IMR-90 (cell line): ENCODE measurements at regions not wholly inside any gene's neighbourhood (a gene's known extent, or its start where the extent isn't known, plus 50 kb on each side); places are given as distances from the start of the nearest gene placed in this dataset.
A peak's percentile ranks its signal among the peaks of the same experiment; 100 is the strongest.

Experiments
- ATAC-seq: fragments of 200-7000 bp; cut with Tn5 transposase; 2 replicates; pipeline ENCODE4 v1.9.1; 2020; ENCODE audit warnings: low read depth, mild to moderate bottlenecking, moderate library complexity
- BruUV-seq: library from RNA; stranded (reverse); fragments of 400-500 nt; replicated peaks from 2 replicates; lab custom pipeline; 2021; lab: Mats Ljungman, UMichigan
- CTCF ChIA-PET: fragments of 300-600 bp; formaldehyde crosslinking; extraction: SDS; loops from one replicate; lab custom pipeline; 2021; ENCODE audit warnings: antibody characterized with exemption; lab: Yijun Ruan, JAX
- POLR2A ChIA-PET: fragments of 300-600 bp; sonication (Branson Sonifier 250); formaldehyde crosslinking; loops from one replicate; lab custom pipeline; 2022; ENCODE audit warnings: antibody characterized with exemption; ENCODE audit not compliant: unreplicated experiment; lab: Charles Lee
- DNase-seq: peaks from one replicate; pipeline ENCODE4 v3.0.0; 2013
- H2AFZ ChIP-seq: replicated peaks from 2 replicates; pipeline ENCODE3; 2013; ENCODE audit warnings: low read length, mild to moderate bottlenecking; ENCODE audit not compliant: poor library complexity
- H2AK5ac ChIP-seq: 2 replicates; pipeline ENCODE4 v1.6.1; 2013; ENCODE audit warnings: low read depth, low read length, inconsistent platforms
- H2AK9ac ChIP-seq: replicated peaks from 2 replicates; pipeline ENCODE3; 2013; ENCODE audit warnings: mild to moderate bottlenecking, low read depth, low read length, moderate library complexity; ENCODE audit not compliant: poor library complexity
- H2BK120ac ChIP-seq: 2 replicates; pipeline ENCODE4 v1.6.1; 2013; ENCODE audit warnings: low read depth, low read length, inconsistent platforms
- H2BK15ac ChIP-seq: 3 replicates; pipeline ENCODE4 v1.6.1; 2013; ENCODE audit warnings: low read depth, low read length, inconsistent platforms
- H2BK20ac ChIP-seq: 2 replicates; pipeline ENCODE4 v1.6.1; 2013; ENCODE audit warnings: low read depth, mild to moderate bottlenecking, inconsistent platforms, low read length, moderate library complexity
- H2BK5ac ChIP-seq: 2 replicates; pipeline ENCODE4 v1.6.1; 2013; ENCODE audit warnings: mild to moderate bottlenecking, low read depth, low read length, inconsistent platforms; ENCODE audit not compliant: poor library complexity, severe bottlenecking
- H3K14ac ChIP-seq: replicated peaks from 2 replicates; pipeline ENCODE4 v1.6.1; 2013; ENCODE audit warnings: low read depth, low read length, inconsistent platforms
- H3K18ac ChIP-seq: 2 replicates; pipeline ENCODE4 v1.6.1; 2013; ENCODE audit warnings: low read depth, low read length, control low read depth
- H3K23ac ChIP-seq: 2 replicates; pipeline ENCODE4 v1.6.1; 2013; ENCODE audit warnings: low read depth, low read length, inconsistent platforms
- H3K27ac ChIP-seq: 2 replicates; pipeline ENCODE4 v1.5.1; 2013; ENCODE audit warnings: mild to moderate bottlenecking, control low read depth, low read length; ENCODE audit not compliant: insufficient read depth
- H3K27me3 ChIP-seq: 2 replicates; pipeline ENCODE4 v1.6.1; 2013; ENCODE audit warnings: low read length; ENCODE audit not compliant: control insufficient read depth, insufficient read depth
- H3K36me3 ChIP-seq: 2 replicates; pipeline ENCODE4 v1.6.1; 2013; ENCODE audit warnings: low read length, mixed read lengths; ENCODE audit not compliant: control insufficient read depth, insufficient read depth
- H3K4ac ChIP-seq: 2 replicates; pipeline ENCODE4 v1.6.1; 2013; ENCODE audit warnings: low read depth, low read length, inconsistent platforms
- H3K4me1 ChIP-seq: 2 replicates; pipeline ENCODE4 v1.6.1; 2013; ENCODE audit warnings: low read length, mixed read lengths; ENCODE audit not compliant: control insufficient read depth, insufficient read depth
- H3K4me2 ChIP-seq: 2 replicates; pipeline ENCODE4 v1.6.1; 2013; ENCODE audit warnings: low read depth, mild to moderate bottlenecking, control low read depth, low read length, moderate library complexity
- H3K4me3 ChIP-seq: 2 replicates; pipeline ENCODE4 v1.5.1; 2013; ENCODE audit warnings: low read depth, mild to moderate bottlenecking, control low read depth, low read length, moderate library complexity; ENCODE audit not compliant: insufficient read depth
- H3K56ac ChIP-seq: 2 replicates; pipeline ENCODE4 v1.6.1; 2013; ENCODE audit warnings: low read length, inconsistent platforms; ENCODE audit not compliant: insufficient read depth; ENCODE audit errors: extremely low read depth
- H3K79me1 ChIP-seq, 2 experiments: 2 replicates each; pipeline ENCODE4 v1.6.1; 2013; ENCODE audit warnings: low read length in 2 of 2, inconsistent platforms in 1 of 2, low read depth in 1 of 2
- H3K9ac ChIP-seq: 2 replicates; pipeline ENCODE4 v1.6.1; 2013; ENCODE audit warnings: low read depth, low read length, control low read depth
- H3K9me1 ChIP-seq: 2 replicates; pipeline ENCODE4 v1.6.1; 2013; ENCODE audit warnings: low read length, inconsistent platforms; ENCODE audit not compliant: insufficient read depth
- H3K9me3 ChIP-seq: 2 replicates; pipeline ENCODE4 v1.6.1; 2013; ENCODE audit warnings: low read length; ENCODE audit not compliant: control insufficient read depth, insufficient read depth
- H4K20me1 ChIP-seq: 2 replicates; pipeline ENCODE4 v1.6.1; 2013; ENCODE audit warnings: low read length, inconsistent platforms; ENCODE audit not compliant: insufficient read depth
- H4K5ac ChIP-seq: 2 replicates; pipeline ENCODE4 v1.6.1; 2013; ENCODE audit warnings: mild to moderate bottlenecking, low read depth, low read length, control low read depth
- H4K8ac ChIP-seq, 2 experiments: 2 replicates each; pipeline ENCODE4 v1.6.1; 2013; ENCODE audit warnings: low read depth in 2 of 2, low read length in 2 of 2, control low read depth in 1 of 2, inconsistent platforms in 1 of 2
- H4K91ac ChIP-seq: 2 replicates; pipeline ENCODE4 v1.6.1; 2013; ENCODE audit warnings: low read depth, low read length, inconsistent platforms; ENCODE audit not compliant: insufficient read depth
- NFE2L2 ChIP-seq: fragments of 150-350 bp; IDR thresholded peaks from 2 replicates; pipeline ENCODE4 v1.6.1; 2016; ENCODE audit warnings: low read depth, mild to moderate bottlenecking, low read length
- WGBS, 2 experiments: methylation state at CpG; one replicate each; pipeline versions ENCODE4 v1.1.5 to v1.1.7; 2013; ENCODE audit warnings: missing lambda C conversion rate in 2 of 2; ENCODE audit not compliant: insufficient read length in 1 of 2; ENCODE audit errors: extremely low coverage in 2 of 2; 5-methylcytosine and 5-hydroxymethylcytosine counted together
- dilution Hi-C: fragments of 300-500 bp; cut with HindIII; formaldehyde crosslinking; loops from one replicate; pipeline ENCODE4 v1.14.3; 2018; ENCODE audit warnings: low sequenced_read_pairs; ENCODE audit not compliant: unreplicated experiment
- in situ Hi-C: fragments of 300-500 bp; cut with MboI; formaldehyde crosslinking; loops from 3 replicates; pipeline ENCODE4 v1.14.3; 2019; ENCODE audit warnings: low sequenced_read_pairs, inconsistent platforms, mixed read lengths
- intact Hi-C: fragments of 100-400 bp; cut with micrococcal nuclease; formaldehyde crosslinking; loops from 2 replicates; pipeline ENCODE4 v1.10.0; 2022

DNA sequence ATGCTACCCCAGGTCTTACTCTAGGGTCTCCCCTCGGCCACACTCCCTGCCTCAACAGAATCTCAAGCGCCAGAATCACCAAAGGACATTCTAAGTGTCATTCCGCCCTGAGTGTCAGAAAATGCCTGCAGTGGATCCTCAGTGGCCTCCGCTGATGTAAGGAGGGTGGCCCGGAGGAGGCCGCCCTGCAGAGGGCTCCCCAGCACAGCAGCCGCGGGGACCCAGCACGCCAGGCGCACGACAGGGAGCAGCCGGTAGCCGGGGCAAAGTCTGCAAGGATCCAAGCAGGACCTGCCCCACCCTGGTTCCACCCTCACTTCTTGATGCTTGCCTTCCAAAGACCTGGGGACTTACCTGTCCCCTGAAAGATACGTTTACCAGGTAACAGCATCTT lies 54.2 kb upstream of the ID2 start:
- Histone ChIP-seq H3K36me3 (no peaks in the 10 kb centered on the region), H2AK5ac (no peak overlapping the region), H4K8ac (no peak overlapping the region), H3K27me3 (no peaks in the 10 kb centered on the region), H4K20me1 (no peaks in the 10 kb centered on the region), H3K79me1 (no peaks in the 10 kb centered on the region), H3K9me3 (no peaks in the 10 kb centered on the region), H2BK120ac (0 out of 2 replicates have a peak overlapping the region, but pooled peaks have one; percentile 8), H3K23ac (no peak overlapping the region), H3K27ac (no peak overlapping the region), H3K18ac (no peak overlapping the region), H2BK20ac (no peak overlapping the region), H2BK5ac (no peak overlapping the region), H3K4ac (no peak overlapping the region; the same call in 1 of the 2 replicates), H4K91ac (no peak overlapping the region; the same call in 1 of the 2 replicates), H3K9ac (no peak overlapping the region), H3K4me1 (0 out of 2 replicates have a peak, but pooled peaks cover 4% of the 10 kb centered on the region), H2AK9ac (peak overlapping the region; percentile 1), H3K4me2 (no peak overlapping the region), H3K9me1 (peaks cover 4% of the 10 kb centered on the region), H3K14ac (no peak overlapping the region), H2BK15ac (no peak overlapping the region; the same call in 2 of the 3 replicates), H3K4me3 (no peak overlapping the region), H4K5ac (no peak overlapping the region), H2AFZ (no peak overlapping the region), H3K56ac (no peak overlapping the region)
- intact Hi-C loops (no loop called here), dilution Hi-C loops (no loop called here), in situ Hi-C loops (no loop called here)
- POLR2A ChIA-PET = no interaction called here
- CTCF ChIA-PET = no interaction called here
- no TSS peak for BruUV-seq
- 97% methylated on average over 6 of the region's 14 CpGs; no CpG with 5 or more reads in 1 of the 2 experiments for WGBS, 2 experiments
- ATAC-seq (no peak), DNase-seq (no peak)
- no peak for TF ChIP-seq NFE2L2
